HL-60/S4 (cell line): ENCODE measurements at regions not wholly inside any gene's neighbourhood (a gene's known extent, or its start where the extent isn't known, plus 50 kb on each side); places are given as distances from the start of the nearest gene placed in this dataset.

Source experiments
- in situ Hi-C: fragments of 300-500 bp; cut with MboI; formaldehyde crosslinking; loops from 2 replicates; pipeline ENCODE4 v1.14.3; 2022; ENCODE audit warnings: low sequenced_read_pairs

DNA sequence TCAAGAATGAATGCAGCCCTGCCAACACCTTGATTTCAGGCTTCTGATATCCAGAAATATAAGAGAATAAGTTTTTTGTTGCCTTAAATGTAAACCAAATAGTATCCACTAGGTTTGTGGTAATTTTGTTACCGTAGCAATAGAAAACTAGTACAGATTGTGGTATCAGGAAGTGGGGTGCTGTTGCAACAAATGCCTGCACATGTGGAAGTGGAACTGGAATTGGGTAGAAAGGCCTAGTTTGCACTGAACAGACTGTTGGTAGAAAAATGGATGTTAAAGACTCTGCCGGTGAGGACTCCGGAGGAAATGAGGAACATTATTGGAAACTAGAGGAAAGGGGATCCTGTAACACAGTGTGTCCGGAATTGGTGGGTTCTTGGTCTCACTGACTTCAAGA is 145.8 kb upstream of the MGAT5 start:
- in situ Hi-C loops = loop anchor here (25.0 kb wide), 1 partner anchor 104 kb away; no protein-coding TSS in a partner anchor

DNA sequence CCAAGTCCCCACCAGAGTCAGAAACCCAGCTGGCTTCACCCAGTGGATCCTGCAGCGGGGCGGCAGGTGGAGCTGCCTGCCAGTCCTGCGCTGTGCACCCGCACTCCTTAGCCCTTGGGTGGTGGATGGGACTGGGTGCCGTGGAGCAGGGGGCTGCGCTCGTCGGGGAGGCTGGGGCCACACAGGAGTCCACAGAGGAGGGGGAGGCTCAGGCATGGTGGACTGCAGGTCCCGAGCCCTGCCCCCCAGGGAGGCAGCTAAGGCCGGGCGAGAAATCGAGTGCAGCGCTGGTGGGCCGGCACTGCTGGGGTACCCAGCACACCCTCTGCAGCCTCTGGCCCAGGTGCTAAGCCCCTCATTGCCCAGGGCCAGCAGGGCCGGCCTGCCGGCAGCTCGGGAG is 144.6 kb upstream of the MGAT5 start:
- in situ Hi-C loops = loop anchor here (25.0 kb wide), 1 partner anchor 103 kb away; no protein-coding TSS in a partner anchor

DNA sequence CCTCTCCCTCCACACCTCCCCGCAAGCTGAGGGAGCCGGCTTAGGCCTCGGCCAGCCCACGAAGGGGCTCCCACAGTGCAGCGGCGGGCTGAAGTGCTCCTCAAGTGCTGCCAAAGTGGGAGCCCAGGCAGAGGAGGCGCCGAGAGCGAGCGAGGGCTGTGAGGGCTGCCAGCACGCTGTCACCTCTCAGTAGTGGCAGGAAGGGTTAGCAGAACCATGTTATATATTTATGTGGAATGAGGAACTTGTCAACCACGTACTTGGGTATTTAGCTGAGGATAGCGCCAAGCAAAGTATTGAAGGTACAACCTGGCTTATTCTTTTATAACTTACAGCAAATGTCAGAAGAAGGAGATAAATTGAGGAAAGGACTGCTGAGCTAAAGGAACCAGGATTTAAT is 144.1 kb upstream of the MGAT5 start:
- in situ Hi-C loops = loop anchor here (25.0 kb wide), 1 partner anchor 103 kb away; no protein-coding TSS in a partner anchor

DNA sequence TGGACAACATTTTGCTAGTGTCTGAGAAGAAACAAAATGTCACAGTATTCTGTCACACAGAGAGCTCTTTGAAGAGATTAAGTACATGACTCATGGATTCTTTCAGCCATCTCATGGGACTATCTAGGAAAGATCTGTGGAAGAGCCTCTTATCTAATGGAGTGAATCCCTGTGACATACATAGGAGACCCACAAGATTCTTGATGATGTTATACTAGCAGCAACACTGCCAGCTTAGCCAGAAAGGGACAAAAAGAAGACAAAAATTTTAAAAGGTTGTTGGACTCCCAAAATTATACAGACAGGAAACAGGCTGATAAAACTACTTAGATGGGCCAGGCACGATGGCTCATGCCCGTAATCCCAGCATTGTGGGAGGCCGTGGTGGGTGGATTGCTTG is 143.3 kb upstream of the MGAT5 start:
- in situ Hi-C loops = loop anchor here (25.0 kb wide), 1 partner anchor 102 kb away; no protein-coding TSS in a partner anchor

DNA sequence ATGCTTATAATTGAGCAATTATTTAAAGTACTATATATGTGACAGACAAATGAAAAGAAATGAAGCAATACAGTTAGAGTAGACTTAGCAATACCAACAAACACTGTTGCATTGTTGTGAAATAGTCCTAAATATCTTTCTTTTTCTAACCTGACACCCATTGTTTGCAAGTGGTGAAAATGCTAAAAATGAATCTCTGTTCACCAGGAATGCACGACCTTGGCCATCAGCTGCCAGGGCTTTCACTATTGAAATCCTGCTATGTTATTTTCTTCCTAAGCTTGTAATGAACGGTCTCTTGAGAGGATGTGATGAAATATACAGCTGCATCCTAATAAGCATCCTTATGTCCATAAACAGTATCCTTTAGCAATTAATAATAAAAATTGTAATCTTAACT is 136.2 kb upstream of the MGAT5 start:
- in situ Hi-C loops = loop anchor here (25.0 kb wide), 1 partner anchor 95 kb away; no protein-coding TSS in a partner anchor

DNA sequence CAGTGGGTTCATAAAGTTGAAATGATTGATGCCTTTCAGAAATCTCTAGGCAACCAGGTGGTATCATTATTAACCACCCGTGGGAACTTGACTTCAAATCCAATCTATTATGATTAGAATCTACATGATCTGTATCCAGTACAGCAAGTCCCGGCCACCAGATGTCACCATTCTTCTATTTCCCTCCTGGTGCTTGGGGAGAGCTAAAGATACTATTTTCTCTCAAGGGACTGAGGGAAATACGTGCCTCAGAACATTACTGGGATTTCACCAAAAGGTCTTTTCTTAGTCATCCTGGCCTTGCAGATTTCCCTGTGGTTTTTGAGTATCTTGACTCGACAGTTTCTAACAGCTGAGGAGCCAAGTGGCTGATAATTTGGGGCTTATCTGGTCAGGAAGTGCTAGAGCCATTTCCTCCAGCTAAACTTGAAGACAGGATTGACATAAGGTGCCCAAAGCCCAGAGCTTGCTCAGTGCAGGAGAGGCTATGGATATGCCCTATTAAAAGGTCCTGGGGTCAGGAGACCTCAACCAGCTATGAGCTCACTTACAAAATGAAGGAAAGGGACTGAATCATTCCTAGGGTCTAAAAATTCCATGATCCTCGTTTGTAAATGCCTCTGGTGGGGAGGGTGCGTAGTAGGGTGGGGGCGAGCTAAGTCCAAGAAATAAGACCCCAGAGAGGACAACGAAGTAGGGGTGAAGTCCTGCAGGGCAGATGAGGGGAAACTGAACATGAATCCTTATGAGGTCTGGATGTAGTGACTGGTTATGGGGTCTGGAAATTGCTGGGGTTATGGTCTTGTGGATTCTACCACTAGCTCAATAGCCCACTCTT is 135.4 kb upstream of the MGAT5 start:
- in situ Hi-C loops = loop anchor here (25.0 kb wide), 1 partner anchor 94 kb away; no protein-coding TSS in a partner anchor

DNA sequence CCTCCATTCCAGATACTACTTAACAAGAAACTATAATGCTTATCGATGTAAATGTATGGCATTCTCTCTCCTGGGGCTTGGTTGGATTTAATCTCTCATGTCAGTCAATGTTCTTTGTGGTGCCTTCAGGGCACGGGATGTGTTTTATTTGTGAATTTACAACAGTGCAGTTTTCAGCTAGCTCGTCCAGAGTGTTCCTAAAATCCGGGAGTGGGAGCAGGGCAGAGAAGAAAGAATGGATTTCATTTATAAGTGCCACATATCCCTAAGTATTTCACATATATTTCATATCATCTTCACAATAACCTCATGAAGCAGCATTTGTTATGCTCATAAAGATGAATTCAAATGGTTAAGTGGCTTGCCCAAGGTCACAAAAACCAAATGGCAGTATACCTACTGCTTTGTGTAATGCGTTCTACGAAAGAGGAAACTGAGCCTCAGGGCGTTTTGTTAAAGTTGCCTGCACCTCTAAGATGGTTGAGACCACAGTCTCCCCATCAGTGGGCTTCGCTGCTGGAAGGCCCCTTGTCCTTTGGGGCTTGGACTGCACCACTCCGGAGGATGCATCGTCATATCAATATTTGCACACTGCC is 134.7 kb upstream of the MGAT5 start:
- in situ Hi-C loops = loop anchor here (25.0 kb wide), 1 partner anchor 93 kb away; no protein-coding TSS in a partner anchor

DNA sequence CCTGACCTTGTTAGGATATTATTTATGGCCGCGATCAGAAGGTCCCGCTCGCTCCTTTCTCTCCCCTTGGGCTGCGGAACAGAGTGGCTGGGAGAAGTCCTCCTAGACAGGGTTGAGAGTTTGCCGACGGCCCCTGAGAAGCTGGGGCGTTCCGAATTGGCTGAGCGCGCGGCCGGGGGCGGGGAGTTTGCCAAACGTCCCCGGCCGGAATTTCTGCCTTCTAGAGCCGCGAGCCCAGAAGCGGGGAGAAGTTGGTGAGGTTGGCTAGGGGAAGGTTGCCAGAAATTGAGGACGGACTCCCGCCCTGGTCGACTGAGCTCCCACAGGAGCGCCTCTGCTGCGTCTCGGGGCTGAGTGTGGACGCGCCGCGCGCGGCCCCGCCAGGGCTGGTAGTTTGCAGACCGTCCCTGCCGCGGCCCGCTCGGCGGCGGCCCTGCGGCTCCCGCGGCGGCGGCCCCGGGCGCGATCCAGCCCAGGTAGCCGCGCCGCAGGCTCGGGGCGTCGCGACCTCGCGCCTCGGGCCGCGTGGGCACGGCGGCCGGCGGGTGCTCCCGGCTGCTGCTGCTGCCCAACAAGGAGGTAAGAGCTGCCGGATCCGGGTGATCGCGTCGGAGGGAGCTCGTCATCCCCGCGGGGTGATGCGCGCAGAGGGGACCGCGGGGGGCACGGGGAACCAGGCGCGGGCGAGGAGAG is 134.0 kb upstream of the MGAT5 start:
- in situ Hi-C loops = loop anchor here (25.0 kb wide), 1 partner anchor 92 kb away; no protein-coding TSS in a partner anchor

DNA sequence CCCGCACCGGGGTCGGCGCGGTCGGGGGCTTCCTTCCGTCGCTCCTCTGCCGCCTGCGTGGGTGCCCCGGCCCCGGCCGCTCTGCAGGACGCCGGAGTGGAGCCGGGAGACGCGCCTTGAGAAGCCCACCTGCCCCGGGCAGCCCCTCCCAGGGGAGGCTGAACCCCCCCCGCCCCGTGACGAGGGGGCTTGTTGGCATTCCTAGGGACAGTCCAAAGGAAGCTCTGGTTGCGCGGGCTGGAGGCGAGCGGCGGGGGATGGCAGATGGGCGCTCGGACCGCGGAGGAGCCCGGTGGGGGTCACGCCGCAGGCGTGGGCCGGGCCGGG is 133.5 kb upstream of the MGAT5 start:
- in situ Hi-C loops = loop anchor here (25.0 kb wide), 1 partner anchor 92 kb away; no protein-coding TSS in a partner anchor

DNA sequence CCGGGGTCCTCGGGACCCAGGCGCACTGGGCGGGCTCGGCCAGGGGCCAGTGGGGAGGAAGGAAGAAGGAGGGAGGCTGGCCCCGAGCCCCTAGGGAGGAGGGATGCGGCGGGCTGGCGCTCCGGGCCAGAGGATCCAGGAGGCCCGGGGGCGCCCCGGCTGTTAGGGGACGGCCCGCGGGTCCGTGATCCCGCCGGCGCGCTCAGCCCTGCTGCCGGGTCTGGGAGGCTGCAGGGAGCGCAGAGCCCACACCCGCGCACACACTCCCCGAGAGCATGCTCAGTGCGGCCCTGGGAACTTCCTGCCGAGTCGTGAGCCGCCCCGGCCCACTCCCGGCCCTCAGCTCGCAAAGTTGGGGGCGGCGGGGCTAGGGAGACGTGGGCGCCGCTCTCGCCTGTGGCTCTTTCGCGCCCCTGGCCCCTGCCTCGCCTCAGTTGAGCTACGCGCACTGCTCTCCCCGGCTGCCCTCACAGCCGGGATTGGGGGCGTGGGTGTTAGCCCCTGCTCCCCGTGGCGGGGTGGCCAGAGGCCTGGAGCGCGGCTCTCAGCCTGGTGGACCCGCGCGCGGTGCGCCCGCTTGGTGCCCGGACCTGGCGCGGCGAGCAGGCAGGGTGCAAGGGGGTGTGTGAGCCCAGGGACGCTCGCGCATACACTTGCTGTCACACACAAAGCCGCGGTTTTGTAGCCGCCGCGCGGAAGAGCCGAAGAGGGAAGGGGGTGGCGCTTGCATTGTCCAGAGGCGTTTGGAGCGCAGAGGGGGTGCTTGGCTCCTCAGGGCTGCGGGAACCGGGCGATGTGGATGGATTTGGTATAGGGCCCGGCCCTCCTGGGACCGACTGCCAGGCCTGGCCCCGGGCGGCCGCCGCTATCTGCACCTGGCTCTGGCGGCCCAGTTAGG is 132.9 kb upstream of the MGAT5 start:
- in situ Hi-C loops = loop anchor here (25.0 kb wide), 1 partner anchor 91 kb away; no protein-coding TSS in a partner anchor

DNA sequence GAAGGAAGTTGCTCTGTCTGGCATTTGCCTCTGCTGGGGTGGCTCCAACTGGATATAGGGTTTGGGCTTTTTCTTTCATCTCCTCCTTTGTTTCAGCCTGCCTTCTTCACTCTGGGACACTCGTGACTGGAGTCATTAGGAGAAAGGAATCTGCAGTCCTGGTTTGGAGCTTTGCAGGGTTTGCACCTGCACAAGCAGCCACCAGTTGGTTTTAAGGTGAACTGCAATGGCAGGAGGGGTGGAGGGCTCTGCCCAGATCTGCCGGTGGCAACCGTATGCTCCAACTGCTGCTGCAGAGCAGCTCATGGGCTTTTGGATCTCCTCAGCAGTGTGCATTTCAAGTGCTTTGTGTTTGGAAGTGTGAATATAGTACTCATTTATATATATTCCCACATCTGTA is 131.3 kb upstream of the MGAT5 start:
- in situ Hi-C loops = loop anchor here (25.0 kb wide), 1 partner anchor 90 kb away; no protein-coding TSS in a partner anchor

DNA sequence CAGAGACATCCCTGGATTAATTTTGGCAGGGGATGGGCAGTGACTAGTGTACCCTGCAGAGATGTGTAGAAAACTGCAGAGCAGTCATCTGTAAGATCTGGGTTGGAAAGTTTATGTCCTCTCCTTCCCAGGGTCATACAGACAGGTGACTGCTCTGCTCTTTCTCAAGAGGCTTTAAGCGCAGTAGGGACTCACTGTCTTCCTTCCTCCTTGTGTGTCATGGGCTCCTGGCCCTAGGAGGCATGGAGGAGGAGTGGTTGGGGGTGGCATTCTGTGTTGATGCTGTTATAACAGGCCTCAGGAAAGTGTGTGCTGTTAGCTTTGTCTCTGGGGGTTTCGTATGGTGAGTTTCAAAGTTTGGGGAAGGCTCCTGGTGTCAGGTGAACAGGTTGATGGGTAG is 130.5 kb upstream of the MGAT5 start:
- in situ Hi-C loops = loop anchor here (25.0 kb wide), 1 partner anchor 89 kb away; no protein-coding TSS in a partner anchor

DNA sequence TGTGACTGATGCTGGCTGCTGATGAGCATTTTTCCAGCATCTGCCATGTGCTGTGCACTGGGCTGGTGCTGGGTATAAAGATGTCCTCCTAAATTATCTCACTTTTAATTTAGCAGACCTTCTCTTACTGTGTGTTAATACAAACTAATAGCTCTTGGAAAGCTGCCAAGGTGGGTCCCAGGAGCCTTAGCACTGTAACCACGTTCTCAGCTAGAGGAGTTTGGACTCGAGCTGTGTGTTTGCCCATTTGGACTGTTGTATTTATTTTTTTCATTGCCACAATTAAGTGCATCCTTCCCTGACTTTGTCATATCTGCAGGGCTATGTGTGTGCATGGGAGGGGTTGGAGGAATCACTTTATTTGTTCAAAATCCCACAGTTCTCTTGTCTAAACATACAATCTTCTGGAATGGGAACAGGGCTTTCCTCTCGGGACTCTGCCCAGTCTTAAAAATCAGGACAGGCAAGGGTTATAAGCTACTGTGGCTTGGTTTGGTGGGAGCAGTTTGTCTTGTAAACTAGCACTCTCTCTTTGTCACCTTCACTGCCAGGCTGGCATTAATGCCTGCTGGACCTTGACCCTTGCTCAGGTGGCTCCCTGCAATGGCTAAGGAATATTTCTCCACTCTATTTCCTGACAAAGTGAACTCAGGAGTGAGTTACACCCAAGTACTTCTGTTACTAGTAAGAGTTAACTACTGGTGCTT is 129.7 kb upstream of the MGAT5 start:
- in situ Hi-C loops = loop anchor here (25.0 kb wide), 1 partner anchor 88 kb away; no protein-coding TSS in a partner anchor

DNA sequence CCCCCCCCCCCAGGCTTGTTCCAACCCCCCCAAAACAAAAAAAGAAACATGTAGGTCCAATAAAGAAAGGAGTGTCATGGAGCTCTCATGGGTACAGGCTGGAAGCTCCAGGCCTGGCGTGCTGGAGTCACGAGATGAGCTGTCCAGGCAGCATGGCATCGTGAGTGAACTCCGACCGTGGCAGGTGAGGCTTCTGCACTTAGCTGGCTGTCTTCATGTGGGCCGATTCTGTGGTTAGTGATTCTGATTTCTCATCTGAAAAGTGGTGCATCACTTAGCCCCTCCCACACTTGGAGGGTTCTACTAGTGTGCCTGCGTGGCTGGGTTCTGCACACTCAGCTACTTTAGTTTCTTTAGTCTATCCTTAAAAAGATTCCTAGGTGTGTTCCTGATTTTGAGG is 126.4 kb upstream of the MGAT5 start:
- in situ Hi-C loops = no loop called here

DNA sequence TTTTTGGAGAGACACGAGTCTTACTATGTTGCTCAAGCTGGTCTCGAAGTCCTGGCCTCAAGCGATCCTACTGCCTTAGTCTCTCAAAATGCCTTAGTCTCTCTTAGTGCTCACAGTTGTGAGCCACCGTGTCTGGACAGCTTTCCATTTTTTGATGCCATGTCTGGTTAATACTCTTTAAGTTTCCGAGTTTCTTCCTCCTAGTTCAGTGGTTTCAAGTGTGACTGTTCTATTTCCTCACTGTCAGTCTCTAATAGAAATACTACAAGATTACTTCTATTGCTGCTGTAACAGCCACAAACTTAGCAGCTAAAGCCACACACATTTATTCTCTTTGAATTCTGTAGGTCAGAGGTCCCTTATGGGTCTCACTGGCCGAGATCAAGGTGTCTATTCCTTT is 125.1 kb upstream of the MGAT5 start:
- in situ Hi-C loops = no loop called here

DNA sequence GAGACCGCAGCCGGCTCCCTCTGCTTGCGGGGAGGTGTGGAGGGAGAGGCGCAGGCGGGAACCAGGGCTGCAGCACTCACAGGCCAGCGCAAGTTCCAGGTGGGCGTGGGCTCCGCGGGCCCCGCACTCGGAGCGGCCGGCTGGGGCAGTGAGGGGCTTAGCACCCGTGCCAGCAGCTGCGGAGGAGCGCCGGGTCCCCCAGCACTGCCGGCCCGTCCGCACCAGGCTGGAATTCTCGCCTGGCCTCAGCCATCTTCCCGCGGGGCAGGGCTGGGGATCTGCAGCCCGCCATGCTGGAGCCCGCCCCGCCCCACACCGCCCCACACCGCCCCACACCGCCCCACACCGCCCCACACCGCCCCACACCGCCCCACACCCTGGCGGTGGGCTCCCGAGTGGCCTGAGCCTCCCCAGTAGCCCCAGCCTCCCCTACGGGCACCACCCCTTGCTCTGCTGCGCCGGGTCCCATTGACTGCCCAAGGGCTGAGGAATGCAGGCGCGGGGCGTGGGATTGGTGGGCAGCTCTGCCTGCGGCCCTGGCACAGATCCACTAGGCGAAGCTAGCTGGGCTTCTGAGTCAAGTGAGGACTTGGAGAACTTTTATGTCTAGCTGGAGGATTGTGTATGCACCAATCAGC is 123.9 kb upstream of the MGAT5 start:
- in situ Hi-C loops = no loop called here

DNA sequence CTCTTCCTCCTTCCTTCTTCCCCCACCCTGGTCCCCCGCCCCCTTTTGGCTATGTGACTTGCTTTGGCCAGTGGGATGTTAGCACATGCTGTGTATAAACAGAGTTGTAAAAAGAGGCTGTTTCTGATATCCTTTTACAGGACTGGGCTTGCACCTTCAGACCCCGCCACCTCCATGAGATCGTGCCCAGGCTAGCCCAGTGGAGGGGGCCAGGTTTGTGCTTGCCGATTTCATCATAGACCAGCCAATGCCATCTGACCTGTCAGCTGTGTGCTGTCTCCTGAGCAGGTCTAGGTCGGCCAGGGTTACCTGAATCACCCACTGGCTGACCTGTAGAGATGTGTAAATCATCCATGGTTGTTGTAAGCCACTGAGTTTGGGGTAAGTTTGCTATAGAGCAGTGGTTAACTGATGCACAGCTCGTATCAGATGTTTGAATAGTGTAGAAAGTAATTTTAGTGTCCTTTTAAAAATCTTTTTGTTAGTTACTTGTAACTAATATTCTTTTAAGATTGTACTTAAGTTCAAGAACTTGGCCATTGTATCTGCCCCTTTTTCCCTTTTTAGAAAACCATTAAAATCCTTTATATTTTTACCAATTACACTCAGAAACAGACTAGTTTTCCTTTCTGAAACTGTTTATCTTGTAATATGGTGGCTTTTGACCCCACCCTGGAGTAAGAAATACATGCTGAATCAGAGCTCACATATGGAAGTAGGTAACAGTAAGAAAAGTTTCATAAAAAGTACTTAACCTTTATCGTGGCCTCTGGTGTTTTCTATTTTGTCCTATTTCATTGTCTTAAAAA is 122.0 kb upstream of the MGAT5 start:
- in situ Hi-C loops = no loop called here

DNA sequence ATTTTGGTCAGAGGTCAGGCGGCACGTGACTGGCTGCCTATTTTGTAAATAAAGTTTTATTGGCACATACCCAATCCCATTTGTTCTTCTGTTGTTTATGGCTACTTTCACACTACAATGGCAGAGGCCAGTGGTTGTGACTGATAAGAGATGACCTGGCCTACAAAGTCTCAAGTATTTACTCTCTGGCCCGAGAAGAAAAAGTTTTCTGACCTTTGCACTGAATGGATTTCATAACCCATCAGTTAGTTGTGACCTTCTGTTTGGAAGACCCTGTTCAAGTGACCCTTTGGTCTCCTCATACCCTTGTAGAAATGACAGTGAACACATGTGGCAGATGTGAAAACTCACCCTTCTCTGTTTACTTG is 121.4 kb upstream of the MGAT5 start:
- in situ Hi-C loops = no loop called here
